Pancreas (tissue), 10 donors: ENCODE measurements at regions not wholly inside any gene's neighbourhood (a gene's known extent, or its start where the extent isn't known, plus 50 kb on each side); places are given as distances from the start of the nearest gene placed in this dataset.

Experiments used
- ATAC-seq, 4 donors: fragments of 200-7000 bp; cut with Tn5 transposase; one replicate each; pipeline versions ENCODE4 v1.8.0 to v1.9.1; 2020; ENCODE audit warnings: mild to moderate bottlenecking in 4 of 4, moderate library complexity in 4 of 4
- DNase-seq, 6 donors: peaks; one replicate each; pipeline ENCODE4 v3.0.0-alpha.2; 2020
- FAIRE-seq: peaks from 2 replicates; lab custom pipeline; 2012; peaks lifted over from hg19 to GRCh38; lab: Jason Lieb, UNC
- H3K27ac ChIP-seq, 4 donors: fragments of 200-600 bp; sonication (generic); 1 replicate in 3 of 4; 2 replicates in 1 of 4; pipeline versions ENCODE4 v1.5.0 to v1.8.0; 2020
- H3K27me3 ChIP-seq, 4 donors: fragments of 200-600 bp; one replicate each; pipeline ENCODE4 v1.8.0; 2021
- H3K36me3 ChIP-seq, 3 donors: fragments of 200-600 bp; sonication (generic) in 1 of 3; one replicate each; pipeline versions ENCODE4 v1.5.0 to v1.8.0; 2020 to 2021
- H3K4me1 ChIP-seq, 3 donors: fragments of 200-600 bp; one replicate each; pipeline ENCODE4 v1.8.0; 2021
- H3K4me3 ChIP-seq, 4 donors: fragments of 200-600 bp; sonication (generic) in 2 of 4; one replicate each; pipeline versions ENCODE4 v1.5.0 to v1.8.0; 2020 to 2021
- H3K9me3 ChIP-seq, 4 donors: fragments of 200-600 bp; one replicate each; pipeline ENCODE4 v1.8.0; 2021
- WGBS, 2 donors: extraction: QIAGEN DNeasy Blood & Tissue Kit; methylation state at CpG; one replicate each; pipeline ENCODE4 v1.1.7; 2013; 5-methylcytosine and 5-hydroxymethylcytosine counted together
- intact Hi-C, 3 donors: fragments of 100-400 bp; cut with DNase I; formaldehyde crosslinking; loops; one replicate each; pipeline versions ENCODE4 v1.11.1 to v1.14.2; 2022
- TF ChIP-seq, protein P1 (sequence below), 4 donors: fragments of 200-600 bp; sonication (generic) in 3 of 4; IDR thresholded peaks; one replicate each; pipeline versions ENCODE4 v1.5.0 to v1.8.0; 2021; ENCODE audit warnings: antibody characterized with exemption in 4 of 4
- donor health status: healthy with polysubstance abuse.
- donor health status: DM: no; HTN: no; CAD: no; lungs with moderate emphysema.
- donor health status: DM: no; HTN: no; CAD: no.
- donor health status: control.
- donor health status: control.
- donor health status: Bipolar disorder and iron deficiency.
- donor health status: DM: yes; HTN: yes; CAD: no.
- donor health status: DM: no; HTN: no; CAD: no.
- donor health status: DM: no; HTN: no; CAD: no.
- donor health status: DM: yes; HTN: yes; CAD: no.

DNA sequence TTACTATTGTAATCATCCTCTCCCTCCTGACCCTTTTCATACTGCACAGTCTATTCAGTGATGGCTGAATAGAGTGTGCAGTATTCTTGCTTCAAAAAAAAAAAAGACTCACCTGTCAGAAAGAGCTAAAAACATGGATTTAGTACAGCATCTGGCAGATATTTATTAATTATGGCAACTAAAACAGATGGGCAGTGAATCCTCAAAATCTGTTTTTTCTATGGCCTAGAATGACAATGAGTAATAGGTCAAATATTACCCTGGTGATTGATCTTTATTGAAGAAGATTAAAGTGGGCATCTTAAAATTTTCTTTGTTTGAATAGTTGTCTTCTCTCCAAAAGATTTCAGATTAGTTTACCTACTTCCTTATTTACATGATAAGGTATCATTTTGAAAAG is 543.6 kb downstream of the FOXG1 start:
- intact Hi-C loops, result no loop called here
- Histone ChIP-seq H3K27ac (no peak overlapping the region), H3K9me3 (no peaks in the 10 kb centered on the region), H3K4me1 (no peaks in the 10 kb centered on the region), H3K27me3 (no peaks in the 10 kb centered on the region), H3K36me3 (no peaks in the 10 kb centered on the region), H3K4me3 (no peak overlapping the region)
- DNase-seq, result no peak
- no peak for FAIRE-seq
- no peak for ATAC-seq
- TF ChIP-seq, protein P1, sequence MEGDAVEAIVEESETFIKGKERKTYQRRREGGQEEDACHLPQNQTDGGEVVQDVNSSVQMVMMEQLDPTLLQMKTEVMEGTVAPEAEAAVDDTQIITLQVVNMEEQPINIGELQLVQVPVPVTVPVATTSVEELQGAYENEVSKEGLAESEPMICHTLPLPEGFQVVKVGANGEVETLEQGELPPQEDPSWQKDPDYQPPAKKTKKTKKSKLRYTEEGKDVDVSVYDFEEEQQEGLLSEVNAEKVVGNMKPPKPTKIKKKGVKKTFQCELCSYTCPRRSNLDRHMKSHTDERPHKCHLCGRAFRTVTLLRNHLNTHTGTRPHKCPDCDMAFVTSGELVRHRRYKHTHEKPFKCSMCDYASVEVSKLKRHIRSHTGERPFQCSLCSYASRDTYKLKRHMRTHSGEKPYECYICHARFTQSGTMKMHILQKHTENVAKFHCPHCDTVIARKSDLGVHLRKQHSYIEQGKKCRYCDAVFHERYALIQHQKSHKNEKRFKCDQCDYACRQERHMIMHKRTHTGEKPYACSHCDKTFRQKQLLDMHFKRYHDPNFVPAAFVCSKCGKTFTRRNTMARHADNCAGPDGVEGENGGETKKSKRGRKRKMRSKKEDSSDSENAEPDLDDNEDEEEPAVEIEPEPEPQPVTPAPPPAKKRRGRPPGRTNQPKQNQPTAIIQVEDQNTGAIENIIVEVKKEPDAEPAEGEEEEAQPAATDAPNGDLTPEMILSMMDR (IDR thresholded peaks at IDR 0.05), result no peak

DNA sequence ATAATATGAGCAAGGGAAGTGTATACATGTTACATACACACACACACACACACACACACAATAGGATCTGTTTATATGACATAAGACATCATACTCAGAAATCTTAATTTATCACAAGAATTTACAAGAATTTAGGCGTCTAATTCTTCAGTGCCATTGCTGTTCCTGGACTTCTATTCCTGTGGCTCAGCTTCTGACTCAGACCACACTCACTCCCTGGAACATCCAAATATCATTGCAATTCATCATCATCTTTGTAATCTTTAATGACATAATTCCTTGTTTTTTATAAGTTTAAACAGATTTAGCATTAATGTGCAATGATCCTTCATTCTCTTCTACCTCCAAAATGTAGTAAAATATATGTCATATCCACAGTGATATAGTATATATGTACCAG is 544.2 kb downstream of the FOXG1 start:
- WGBS, 2 donors, result 52 to 61% methylated on average over 1 of the region's 1 CpG
- intact Hi-C loops, result no loop called here
- Histone ChIP-seq H3K9me3 (no peaks in the 10 kb centered on the region), H3K27ac (no peak overlapping the region), H3K27me3 (no peaks in the 10 kb centered on the region), H3K4me3 (no peak overlapping the region), H3K4me1 (no peaks in the 10 kb centered on the region), H3K36me3 (no peaks in the 10 kb centered on the region)
- no peak for ATAC-seq
- TF ChIP-seq, protein P1 (IDR thresholded peaks at IDR 0.05), result no peak
- no peak for DNase-seq
- no peak for FAIRE-seq

GRCh38 chr14:29311983-29312382 is 545.4 kb downstream of the FOXG1 start:
- intact Hi-C loops, result no loop called here
- TF ChIP-seq, protein P1 (IDR thresholded peaks at IDR 0.05), result no peak
- no peaks in the 10 kb centered on the region for H3K36me3 ChIP-seq
- ATAC-seq, result no peak
- no peak for DNase-seq
- no peaks in the 10 kb centered on the region for H3K4me1 ChIP-seq
- no peak overlapping the region for H3K4me3 ChIP-seq
- no peaks in the 10 kb centered on the region for H3K9me3 ChIP-seq
- no peaks in the 10 kb centered on the region for H3K27me3 ChIP-seq
- no peak for FAIRE-seq
- H3K27ac ChIP-seq, result no peak overlapping the region
- WGBS, 2 donors, result 23 to 25% methylated on average over 2 of the region's 2 CpGs

GRCh38 chr14:29316936-29317335 is 550.3 kb downstream of the FOXG1 start:
- FAIRE-seq, result no peak
- ATAC-seq, result no peak
- Histone ChIP-seq H3K27ac (no peak overlapping the region), H3K27me3 (no peaks in the 10 kb centered on the region), H3K4me1 (no peaks in the 10 kb centered on the region), H3K36me3 (no peaks in the 10 kb centered on the region), H3K4me3 (no peak overlapping the region), H3K9me3 (no peaks in the 10 kb centered on the region)
- intact Hi-C loops, result no loop called here
- DNase-seq, result no peak
- TF ChIP-seq, protein P1 (IDR thresholded peaks at IDR 0.05), result no peak
- WGBS, 2 donors, result 54 to 65% methylated on average over 2 of the region's 2 CpGs

GRCh38 chr14:29317423-29317822 is 550.8 kb downstream of the FOXG1 start:
- no peaks in the 10 kb centered on the region for H3K27me3 ChIP-seq
- no peak for FAIRE-seq
- TF ChIP-seq, protein P1 (IDR thresholded peaks at IDR 0.05), result no peak
- WGBS, 2 donors, result 76 to 83% methylated on average over 1 of the region's 1 CpG
- intact Hi-C loops, result no loop called here
- no peaks in the 10 kb centered on the region for H3K4me1 ChIP-seq
- DNase-seq, result no peak
- H3K4me3 ChIP-seq, result no peak overlapping the region
- H3K36me3 ChIP-seq, result no peaks in the 10 kb centered on the region
- no peaks in the 10 kb centered on the region for H3K9me3 ChIP-seq
- no peak overlapping the region for H3K27ac ChIP-seq
- no peak for ATAC-seq
